VCaP (cell line): ENCODE measurements at regions not wholly inside any gene's neighbourhood (a gene's known extent, or its start where the extent isn't known, plus 50 kb on each side); places are given as distances from the start of the nearest gene placed in this dataset.

Experiments
- H3K27ac ChIP-seq: fragments of 450-650 bp; 2 replicates; pipeline ENCODE4 v1.5.1; 2017
- CTCF ChIP-seq: fragments of 450-650 bp; conservative IDR thresholded peaks from 2 replicates; pipeline ENCODE4 v1.5.1; 2017; ENCODE audit warnings: mild to moderate bottlenecking, moderate library complexity

- no peak for TF ChIP-seq CTCF
- no peak overlapping the region for H3K27ac ChIP-seq
Observed at GRCh38 chr20:50260479-50261221, 70.0 kb downstream of the CEBPB start.

- H3K27ac ChIP-seq = no peak overlapping the region
- TF ChIP-seq CTCF = no peak
Observed at GRCh38 chr20:50261471-50262212, 71.0 kb downstream of the CEBPB start.

- TF ChIP-seq CTCF = no peak
- H3K27ac ChIP-seq = no peak overlapping the region
Observed at GRCh38 chr20:50263831-50264230, 73.2 kb downstream of the CEBPB start.

- no peak for TF ChIP-seq CTCF
- no peak overlapping the region for H3K27ac ChIP-seq
Observed at GRCh38 chr20:50264534-50265145, 74.0 kb downstream of the CEBPB start.

GRCh38 chr20:50265245-50265946 lies 74.8 kb downstream of the CEBPB start:
- H3K27ac ChIP-seq = no peak overlapping the region

GRCh38 chr20:50266293-50267040 lies 75.8 kb downstream of the CEBPB start:
- TF ChIP-seq CTCF = no peak
- H3K27ac ChIP-seq = no peak overlapping the region

More at GRCh38 chr20:50265245-50265946, 74.8 kb downstream of the CEBPB start:
- no peak for TF ChIP-seq CTCF
